22Rv1 (cell line): ENCODE measurements at regions not wholly inside any gene's neighbourhood (a gene's known extent, or its start where the extent isn't known, plus 50 kb on each side); places are given as distances from the start of the nearest gene placed in this dataset.
"Not testable (repeated sequence)": the region's sequence is repeated elsewhere in the genome, so short reads cannot be mapped to it uniquely, and the experiment has no call there.

Experiments
- ZFX ChIP-seq: fragments of 450-650 bp; IDR thresholded peaks from 2 replicates; pipeline ENCODE4 v1.6.1; 2017; ENCODE audit warnings: antibody characterized with exemption, borderline replicate concordance
- TF ChIP-seq, protein P1 (sequence below): fragments of 450-650 bp; IDR thresholded peaks from 2 replicates; pipeline ENCODE4 v1.5.1; 2017; ENCODE audit warnings: mild to moderate bottlenecking

DNA sequence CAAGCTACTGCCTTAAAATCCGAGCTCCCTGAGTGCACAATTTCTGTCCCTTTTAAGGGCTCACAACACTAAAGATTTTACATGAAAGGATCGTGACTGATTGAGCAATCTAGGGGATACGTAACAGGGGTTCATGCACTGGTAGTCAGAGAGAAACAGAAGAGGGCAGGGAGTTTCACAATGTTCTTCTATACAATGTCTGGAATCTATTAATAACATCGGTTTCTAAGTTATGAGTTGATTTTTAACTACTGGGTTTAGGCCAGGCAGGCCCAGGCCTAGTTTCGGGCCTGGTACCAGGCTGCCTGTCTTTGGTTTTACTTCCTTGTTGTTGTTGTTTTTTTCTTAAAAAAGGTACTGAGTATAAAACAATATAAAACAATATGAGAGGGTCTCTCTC is 632.4 kb upstream of the AMOT start:
- TF ChIP-seq, protein P1, sequence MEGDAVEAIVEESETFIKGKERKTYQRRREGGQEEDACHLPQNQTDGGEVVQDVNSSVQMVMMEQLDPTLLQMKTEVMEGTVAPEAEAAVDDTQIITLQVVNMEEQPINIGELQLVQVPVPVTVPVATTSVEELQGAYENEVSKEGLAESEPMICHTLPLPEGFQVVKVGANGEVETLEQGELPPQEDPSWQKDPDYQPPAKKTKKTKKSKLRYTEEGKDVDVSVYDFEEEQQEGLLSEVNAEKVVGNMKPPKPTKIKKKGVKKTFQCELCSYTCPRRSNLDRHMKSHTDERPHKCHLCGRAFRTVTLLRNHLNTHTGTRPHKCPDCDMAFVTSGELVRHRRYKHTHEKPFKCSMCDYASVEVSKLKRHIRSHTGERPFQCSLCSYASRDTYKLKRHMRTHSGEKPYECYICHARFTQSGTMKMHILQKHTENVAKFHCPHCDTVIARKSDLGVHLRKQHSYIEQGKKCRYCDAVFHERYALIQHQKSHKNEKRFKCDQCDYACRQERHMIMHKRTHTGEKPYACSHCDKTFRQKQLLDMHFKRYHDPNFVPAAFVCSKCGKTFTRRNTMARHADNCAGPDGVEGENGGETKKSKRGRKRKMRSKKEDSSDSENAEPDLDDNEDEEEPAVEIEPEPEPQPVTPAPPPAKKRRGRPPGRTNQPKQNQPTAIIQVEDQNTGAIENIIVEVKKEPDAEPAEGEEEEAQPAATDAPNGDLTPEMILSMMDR = not testable (repeated sequence)
- not testable (repeated sequence) for TF ChIP-seq ZFX
